ENCODE measurements at regions not wholly inside any gene's neighbourhood (a gene's known extent, or its start where the extent isn't known, plus 50 kb on each side); places are given as distances from the start of the nearest gene placed in this dataset.
"Not testable (repeated sequence)": the region's sequence is repeated elsewhere in the genome, so short reads cannot be mapped to it uniquely, and the experiment has no call there.

- no peak for DNase-seq (ENCODE audit: low spot score)
Observed at GRCh38 chr6:167543602-167544497, 219.0 kb downstream of the TTLL2 start.

- DNase-seq (ENCODE audit: low spot score) = no peak
Observed at GRCh38 chr6:167546611-167547327, 221.9 kb downstream of the TTLL2 start.

GRCh38 chr6:167547328-167547692, 222.4 kb downstream of the TTLL2 start:
- DNase-seq (ENCODE audit: low spot score) = no peak

GRCh38 chr6:167547751-167548150, 222.9 kb downstream of the TTLL2 start:
- DNase-seq (ENCODE audit: low spot score) = no peak

- no peak for DNase-seq (ENCODE audit: low spot score)
Observed at GRCh38 chr6:167548451-167548850, 223.6 kb downstream of the TTLL2 start.

GRCh38 chr6:167549213-167549612, 224.3 kb downstream of the TTLL2 start:
- DNase-seq (ENCODE audit: low spot score) = no peak

GRCh38 chr6:167550941-167551627, 226.2 kb downstream of the TTLL2 start:
- DNase-seq (ENCODE audit: low spot score) = no peak

- no peak for DNase-seq (ENCODE audit: low spot score)
Observed at GRCh38 chr6:167551628-167552257, 226.9 kb downstream of the TTLL2 start.

- no peak for DNase-seq (ENCODE audit: low spot score)
Observed at GRCh38 chr6:167552258-167552630, 227.4 kb downstream of the TTLL2 start.

- no peak for DNase-seq (ENCODE audit: low spot score)
Observed at GRCh38 chr6:167552961-167553735, 228.3 kb downstream of the TTLL2 start.

- DNase-seq (ENCODE audit: low spot score) = no peak
Observed at GRCh38 chr6:167553736-167554119, 228.8 kb downstream of the TTLL2 start.

GRCh38 chr6:167554854-167555253, 230.0 kb downstream of the TTLL2 start:
- DNase-seq (ENCODE audit: low spot score) = no peak

- DNase-seq (ENCODE audit: low spot score) = no peak
Observed at GRCh38 chr6:167555836-167556235, 230.9 kb downstream of the TTLL2 start.

- no peak for DNase-seq (ENCODE audit: low spot score)
Observed at GRCh38 chr6:167557675-167558074, 232.8 kb downstream of the TTLL2 start.

- no peak for DNase-seq (ENCODE audit: low spot score)
Observed at GRCh38 chr6:167558246-167559177, 233.6 kb downstream of the TTLL2 start.

- DNase-seq (ENCODE audit: low spot score) = no peak
Observed at GRCh38 chr6:167559675-167560479, 235.0 kb downstream of the TTLL2 start.

GRCh38 chr6:167560673-167561569, 236.0 kb downstream of the TTLL2 start:
- no peak for DNase-seq (ENCODE audit: low spot score)

- not testable (repeated sequence) for DNase-seq (ENCODE audit: low spot score)
Observed at GRCh38 chr6:167562862-167563261, 238.0 kb downstream of the TTLL2 start.

All from SK-N-DZ (cell line).